ENCODE measurements at regions not wholly inside any gene's neighbourhood (a gene's known extent, or its start where the extent isn't known, plus 50 kb on each side); places are given as distances from the start of the nearest gene placed in this dataset.

- no peak overlapping the region for H2AFZ ChIP-seq (ENCODE audit: low read length)
- H2BK5ac ChIP-seq (ENCODE audit: insufficient read length, low read length), result no peak overlapping the region
- no peak overlapping the region for H3K14ac ChIP-seq (ENCODE audit: insufficient read depth, low read length)
- no peaks in the 10 kb centered on the region for H3K23me2 ChIP-seq (ENCODE audit: insufficient read length, low read depth, low read length, poor library complexity, severe bottlenecking)
- H3K56ac ChIP-seq (ENCODE audit: insufficient read length, low read depth, low read length), result no peak overlapping the region
- no peak overlapping the region for H3K4me3 Mint-ChIP-seq
- no peaks in the 10 kb centered on the region; a peak in 1 of 5 replicates for H3K9me3 Mint-ChIP-seq
- no CpG with 5 or more reads among the region's 2 CpGs for WGBS (ENCODE audit: extremely low coverage, insufficient read length, low lambda C conversion rate)
- no peak overlapping the region for H3T11ph ChIP-seq (ENCODE audit: low read length)
- H2BK15ac ChIP-seq (ENCODE audit: low read depth, low read length), result no peak overlapping the region
- no peak overlapping the region for H3K27ac Mint-ChIP-seq
- no peaks in the 10 kb centered on the region for H4K20me1 ChIP-seq (ENCODE audit: control insufficient read depth, insufficient read depth, insufficient read length)
- no peak overlapping the region for H3K9ac ChIP-seq (ENCODE audit: extremely low read depth, insufficient read length, low read length)
- H4K5ac ChIP-seq (ENCODE audit: insufficient read length, low read depth, low read length), result no peak overlapping the region
- no peak overlapping the region for H3K4ac ChIP-seq (ENCODE audit: low read depth, low read length)
- H2AK5ac ChIP-seq (ENCODE audit: insufficient read length, low read length), result no peak overlapping the region
- H3K27me3 Mint-ChIP-seq (ENCODE audit: low read depth), result no peaks in the 10 kb centered on the region
- H3K18ac ChIP-seq (ENCODE audit: insufficient read length, low read depth, low read length), result no peak overlapping the region
- H3K27ac ChIP-seq (ENCODE audit: insufficient read length, low read depth, low read length), result no peak overlapping the region
- no peak overlapping the region for H3K23ac ChIP-seq (ENCODE audit: insufficient read length, low read depth, low read length)
- no peak overlapping the region for H4K8ac ChIP-seq (replicated peaks; ENCODE audit: insufficient read length, low read depth, low read length)
- no peak for DNase-seq
- H3K4me1 Mint-ChIP-seq, result peaks cover 20 to 33% of the 10 kb centered on the region in 2 experiments
- no peak overlapping the region for H2BK20ac ChIP-seq (ENCODE audit: low read depth, low read length, poor library complexity, severe bottlenecking)
- no peaks in the 10 kb centered on the region for H3K79me2 ChIP-seq (ENCODE audit: insufficient read depth, low read length)
- H3K79me1 ChIP-seq (ENCODE audit: insufficient read depth, low read depth, low read length, poor library complexity, severe bottlenecking), result no peaks in the 10 kb centered on the region
- no peak for TF ChIP-seq CTCF (conservative IDR thresholded peaks at IDR 0.05)
- H2BK120ac ChIP-seq (ENCODE audit: low read depth, low read length, poor library complexity, severe bottlenecking), result no peak overlapping the region
- no peaks in the 10 kb centered on the region for H3K27me3 ChIP-seq (ENCODE audit: insufficient read depth, low read length)
- H3K4me1 ChIP-seq (ENCODE audit: insufficient read depth, low read length), result no peaks in the 10 kb centered on the region; the same call in 1 of the 2 replicates
- H4K91ac ChIP-seq (ENCODE audit: insufficient read length, low read depth, low read length), result no peak overlapping the region
- no peaks in the 10 kb centered on the region for H3K36me3 Mint-ChIP-seq (ENCODE audit: insufficient read depth in 1 of 3, low read depth in 3 of 3)
- no peak overlapping the region for H3K4me2 ChIP-seq (ENCODE audit: insufficient read depth, insufficient read length, low read length)
- H2BK12ac ChIP-seq (ENCODE audit: insufficient read length, low read depth, low read length), result no peak overlapping the region
- H3K9me3 ChIP-seq (ENCODE audit: control insufficient read depth, low read depth, low read length), result no peaks in the 10 kb centered on the region
These were observed 109.5 kb downstream of the CDC7 start for GRCh38 chr1:91610102-91610501.

Data from H9 (cell line).